ENCODE measurements at regions not wholly inside any gene's neighbourhood (a gene's known extent, or its start where the extent isn't known, plus 50 kb on each side); places are given as distances from the start of the nearest gene placed in this dataset.

DNA sequence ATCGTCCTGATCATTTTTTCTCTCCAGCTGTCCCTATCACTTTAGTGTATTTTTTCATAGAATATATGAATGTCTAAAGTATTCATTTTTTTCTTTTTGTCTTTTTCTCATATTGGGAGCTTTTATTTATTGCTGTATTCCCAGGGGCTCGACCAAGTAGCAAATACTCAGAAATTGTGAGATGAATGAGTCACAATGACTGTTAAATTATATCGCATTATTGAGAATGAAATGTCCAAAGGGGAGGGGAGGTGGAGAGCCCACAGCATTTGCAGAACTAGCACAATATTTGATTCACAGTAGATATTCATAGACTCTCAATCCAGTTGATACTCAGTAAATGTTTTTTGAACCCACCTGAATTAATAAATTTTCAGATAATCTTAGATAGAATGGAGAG, 543.6 kb upstream of the FAM241A start (continued):
- TF ChIP-seq THRB (CRISPR knock-in tag; conservative IDR thresholded peaks at IDR 0.05) (no peak), SNIP1 (IDR thresholded peaks at IDR 0.05; ENCODE audit: low read depth) (no peak), CEBPB (tag; IDR thresholded peaks at IDR 0.05) (no peak), RBM39 (optimal IDR thresholded peaks at IDR 0.05; ENCODE audit: low read depth, low read length) (no peak), CLOCK (CRISPR knock-in tag; IDR thresholded peaks at IDR 0.05; ENCODE audit: borderline replicate concordance) (no peak), ZMIZ1 (IDR thresholded peaks at IDR 0.05; ENCODE audit: low read depth in 2 of 2, low read length in 2 of 2) (no peak)
